Effector memory CD4-positive, alpha-beta T cell (primary cell): ENCODE measurements at regions not wholly inside any gene's neighbourhood (a gene's known extent, or its start where the extent isn't known, plus 50 kb on each side); places are given as distances from the start of the nearest gene placed in this dataset.
"Not testable (repeated sequence)": the region's sequence is repeated elsewhere in the genome, so short reads cannot be mapped to it uniquely, and the experiment has no call there.

Experiments
- DNase-seq, 3 donors: peaks; one replicate each; pipeline ENCODE4 v3.0.0-alpha.2; 2020
- H3K27ac ChIP-seq: 2 replicates; pipeline ENCODE4 v1.7.0; 2013; ENCODE audit warnings: mild to moderate bottlenecking, low read length, moderate library complexity; ENCODE audit not compliant: insufficient read depth, poor library complexity, severe bottlenecking
- H3K27me3 ChIP-seq: replicated peaks from 2 replicates; pipeline ENCODE4 v1.7.0; 2013; ENCODE audit warnings: mild to moderate bottlenecking, low read length; ENCODE audit not compliant: insufficient read depth, control insufficient read depth, poor library complexity, severe bottlenecking
- H3K36me3 ChIP-seq: 2 replicates; pipeline ENCODE4 v1.7.0; 2013; ENCODE audit warnings: mild to moderate bottlenecking, low read length, moderate library complexity; ENCODE audit not compliant: control insufficient read depth, insufficient read depth
- H3K4me1 ChIP-seq: 2 replicates; pipeline ENCODE4 v1.7.0; 2013; ENCODE audit warnings: low read length, mild to moderate bottlenecking; ENCODE audit not compliant: control insufficient read depth, insufficient read depth, poor library complexity, severe bottlenecking
- H3K4me3 ChIP-seq: 2 replicates; pipeline ENCODE4 v1.7.0; 2013; ENCODE audit warnings: low read length, low read depth, mild to moderate bottlenecking; ENCODE audit not compliant: insufficient read depth, poor library complexity, severe bottlenecking
- H3K9me3 ChIP-seq: 2 replicates; pipeline ENCODE4 v1.7.0; 2013; ENCODE audit warnings: mild to moderate bottlenecking, low read length, moderate library complexity; ENCODE audit not compliant: control insufficient read depth

DNA sequence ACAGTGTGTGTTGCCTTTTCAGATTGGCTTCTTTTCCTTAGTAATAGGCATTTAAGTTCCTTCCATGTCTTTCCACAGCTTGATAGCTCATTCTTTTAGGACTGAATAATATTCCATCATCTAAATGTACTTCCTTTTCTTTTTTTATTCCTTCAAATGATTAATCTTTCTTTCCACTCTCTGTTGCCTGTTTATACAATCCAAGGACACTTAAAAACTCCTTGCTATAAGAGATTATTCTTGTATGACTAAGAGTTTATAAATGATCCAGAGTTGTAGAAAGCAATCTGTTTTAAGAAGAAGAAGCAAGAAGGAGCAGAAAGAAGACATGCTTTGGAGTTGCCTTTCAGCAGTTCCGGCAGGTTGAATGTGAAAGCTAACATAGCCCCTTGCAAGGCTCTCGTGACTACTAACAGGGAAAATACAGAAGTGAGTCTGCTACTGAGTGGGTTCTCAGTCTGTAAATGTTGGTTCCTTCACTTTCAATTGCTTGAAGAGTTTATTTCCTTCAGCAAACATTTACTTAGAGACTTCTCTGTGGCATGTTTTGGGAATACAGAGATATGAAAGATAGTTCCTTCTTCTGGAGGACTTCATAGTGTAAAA is 123.0 kb downstream of the PMAIP1 start:
- no peaks in the 10 kb centered on the region for H3K27me3 ChIP-seq
- H3K36me3 ChIP-seq: no peaks in the 10 kb centered on the region
- no peak for DNase-seq
- no peak overlapping the region for H3K27ac ChIP-seq
- no peaks in the 10 kb centered on the region for H3K4me1 ChIP-seq
- H3K4me3 ChIP-seq: no peak overlapping the region
- H3K9me3 ChIP-seq: no peaks in the 10 kb centered on the region

DNA sequence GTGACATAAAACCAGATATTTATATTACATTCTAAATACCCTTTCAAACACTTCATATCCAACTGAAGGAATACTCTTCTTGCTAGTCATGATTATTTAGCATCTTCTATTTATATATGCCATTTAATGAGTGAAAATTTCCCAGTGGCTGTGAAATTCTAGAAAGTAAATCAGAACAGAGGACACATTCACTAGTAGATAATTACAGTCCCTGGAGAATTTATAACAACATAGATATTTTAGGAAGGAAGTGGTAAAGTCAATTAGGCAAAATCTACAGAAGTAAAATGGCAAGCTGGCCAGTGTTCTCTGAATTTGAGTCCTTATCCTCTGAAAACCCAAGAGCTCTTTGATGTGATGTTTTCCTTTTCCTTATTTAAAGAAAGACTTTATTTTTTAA is 121.8 kb downstream of the PMAIP1 start:
- Histone ChIP-seq H3K36me3 (no peaks in the 10 kb centered on the region), H3K4me3 (no peak overlapping the region), H3K27ac (no peak overlapping the region), H3K27me3 (no peaks in the 10 kb centered on the region), H3K9me3 (no peaks in the 10 kb centered on the region), H3K4me1 (no peaks in the 10 kb centered on the region)
- no peak for DNase-seq

DNA sequence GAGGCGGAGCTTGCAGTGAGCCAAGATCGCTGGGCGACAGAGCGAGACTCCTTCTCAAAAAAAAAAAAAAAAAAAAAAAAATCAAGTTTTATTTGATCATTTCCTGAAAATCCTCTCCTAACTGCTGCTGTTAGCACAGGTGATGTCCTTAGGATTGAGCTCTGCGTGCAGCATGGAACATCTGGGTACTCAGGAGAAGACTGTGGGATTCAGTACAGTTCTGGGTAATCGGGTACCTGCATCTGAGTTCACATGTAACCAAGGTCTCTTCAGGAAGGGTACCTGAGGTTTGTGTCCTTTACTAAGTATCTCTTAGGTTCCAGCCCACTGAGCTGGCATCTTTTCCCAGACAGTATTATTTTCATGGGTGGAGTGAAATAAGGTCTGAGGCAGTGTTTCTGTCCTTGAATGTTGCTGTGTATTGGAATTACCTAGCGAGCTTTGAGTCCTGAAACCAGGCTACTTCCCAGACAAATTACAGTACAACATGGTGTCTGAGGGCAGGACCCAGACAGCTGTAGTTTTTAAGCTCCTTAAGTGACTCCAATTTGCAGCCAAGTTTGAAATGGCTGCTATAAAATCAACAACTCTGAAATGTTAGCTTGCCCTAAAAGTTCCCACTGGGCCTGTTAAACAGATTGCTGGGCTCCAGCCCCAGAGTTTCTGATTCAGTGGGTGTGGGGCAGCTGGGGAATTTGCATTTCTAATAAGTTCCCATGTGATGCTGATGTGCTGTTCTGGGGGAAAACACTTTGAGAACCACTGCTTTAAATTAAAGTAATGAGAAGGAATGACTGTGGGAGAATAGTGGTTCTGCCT is 120.5 kb downstream of the PMAIP1 start:
- Histone ChIP-seq H3K27ac (no peak overlapping the region), H3K36me3 (no peaks in the 10 kb centered on the region), H3K9me3 (no peaks in the 10 kb centered on the region), H3K27me3 (no peaks in the 10 kb centered on the region), H3K4me3 (no peak overlapping the region), H3K4me1 (no peaks in the 10 kb centered on the region)
- no peak for DNase-seq

DNA sequence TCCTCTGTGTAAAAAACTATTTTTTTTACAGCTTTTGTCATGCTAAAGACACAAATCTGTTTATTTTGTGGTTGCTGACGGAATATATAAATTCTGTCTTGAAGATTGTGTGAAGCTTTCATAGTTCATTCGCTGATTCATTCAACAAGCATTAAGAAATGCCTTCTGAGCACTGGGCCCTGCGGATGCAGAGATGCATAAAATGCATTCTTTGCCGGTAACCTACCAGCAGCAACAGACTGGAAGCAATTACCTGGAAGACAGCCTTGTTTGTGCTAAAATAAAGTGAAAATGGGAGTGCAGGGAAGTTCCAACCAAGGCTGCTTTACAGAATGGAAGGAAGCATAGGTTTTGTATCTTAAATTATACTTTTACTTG is 119.7 kb downstream of the PMAIP1 start:
- H3K27me3 ChIP-seq: no peaks in the 10 kb centered on the region
- no peak overlapping the region for H3K4me3 ChIP-seq
- no peaks in the 10 kb centered on the region for H3K9me3 ChIP-seq
- DNase-seq: no peak
- no peak overlapping the region for H3K27ac ChIP-seq
- H3K4me1 ChIP-seq: no peaks in the 10 kb centered on the region
- no peaks in the 10 kb centered on the region for H3K36me3 ChIP-seq

DNA sequence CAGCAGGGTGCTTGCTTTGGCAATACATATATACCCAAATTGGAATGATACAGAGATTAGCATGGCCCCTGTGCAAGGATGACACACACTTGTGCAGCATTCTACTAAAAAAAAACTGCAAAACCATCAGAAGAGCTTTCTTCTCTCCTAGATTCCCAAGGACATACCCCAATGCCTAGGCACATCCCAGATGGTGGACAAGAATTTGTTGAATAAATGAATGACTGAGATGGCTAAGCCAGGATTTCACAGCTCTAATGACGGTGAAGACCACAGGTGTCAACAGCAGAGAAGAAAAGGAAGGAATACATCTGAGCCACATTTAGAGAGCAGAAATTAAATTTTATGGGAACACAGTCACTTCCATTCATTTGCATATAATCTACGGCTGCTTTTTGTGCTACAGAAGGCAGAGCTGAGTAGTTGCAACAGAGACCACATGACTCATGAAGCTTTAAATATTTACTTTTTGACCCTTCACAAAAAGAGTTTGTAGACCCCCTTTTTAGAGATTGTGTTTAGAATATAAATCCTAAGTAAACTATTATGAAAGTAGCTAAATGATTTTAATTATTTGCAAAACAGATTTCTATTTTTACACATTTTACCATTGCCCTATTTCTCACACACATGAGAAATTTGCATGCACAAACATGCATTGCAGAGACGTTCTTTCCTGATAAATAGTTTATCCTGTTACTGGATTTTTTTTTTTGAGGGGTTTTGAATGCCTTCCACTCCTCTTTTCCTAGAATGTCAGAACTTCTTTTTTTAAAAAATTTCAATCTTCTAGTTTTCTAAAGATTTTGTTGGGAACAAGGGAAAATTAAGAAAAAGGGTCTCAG is 119.0 kb downstream of the PMAIP1 start:
- Histone ChIP-seq H3K9me3 (no peaks in the 10 kb centered on the region), H3K27ac (no peak overlapping the region), H3K4me1 (no peaks in the 10 kb centered on the region), H3K36me3 (no peaks in the 10 kb centered on the region), H3K27me3 (no peaks in the 10 kb centered on the region), H3K4me3 (no peak overlapping the region)
- no peak for DNase-seq

DNA sequence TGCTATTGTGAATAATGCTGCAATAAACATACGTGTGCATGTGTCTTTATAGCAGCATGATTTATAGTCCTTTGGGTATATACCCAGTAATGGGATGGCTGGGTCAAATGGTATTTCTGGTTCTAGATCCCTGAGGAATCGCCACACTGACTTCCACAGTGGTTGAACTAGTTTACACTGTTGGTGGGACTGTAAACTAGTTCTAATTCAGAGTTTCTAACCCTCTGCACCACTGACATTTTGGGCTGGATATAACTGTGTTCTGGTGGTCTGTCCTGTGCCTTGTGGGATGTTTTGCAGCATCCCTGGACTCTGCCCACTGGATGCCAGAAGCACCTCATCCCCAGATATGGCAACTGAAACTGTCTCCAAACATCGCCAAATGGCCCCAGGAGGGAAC is 118.3 kb downstream of the PMAIP1 start:
- not testable (repeated sequence) for DNase-seq, H3K27ac ChIP-seq

DNA sequence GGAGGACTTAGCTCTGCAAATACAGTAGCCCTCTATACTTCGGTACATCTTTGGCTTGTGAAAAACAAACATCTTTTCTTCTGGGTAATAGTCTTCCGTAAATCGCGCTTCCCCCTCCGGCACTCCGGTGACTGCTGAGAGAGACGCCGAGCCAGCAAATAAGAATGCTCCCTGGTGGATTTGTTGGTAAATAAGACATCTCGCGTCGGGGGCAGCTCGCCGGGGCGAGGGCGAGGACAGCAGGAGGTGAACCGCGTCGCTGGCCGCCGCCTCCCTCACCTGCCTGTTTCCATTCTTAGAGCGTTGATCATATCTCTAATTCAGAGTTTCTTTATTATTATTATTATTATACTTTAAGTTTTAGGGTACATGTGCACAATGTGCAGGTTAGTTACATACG is 117.6 kb downstream of the PMAIP1 start:
- no peaks in the 10 kb centered on the region for H3K27me3 ChIP-seq
- H3K9me3 ChIP-seq: no peaks in the 10 kb centered on the region
- H3K4me1 ChIP-seq: no peaks in the 10 kb centered on the region
- no peak for DNase-seq
- no peak overlapping the region for H3K4me3 ChIP-seq
- H3K27ac ChIP-seq: no peak overlapping the region
- no peaks in the 10 kb centered on the region for H3K36me3 ChIP-seq

More for the DNA sequence above, 118.3 kb downstream of the PMAIP1 start:
- H3K9me3 ChIP-seq, H3K27me3 ChIP-seq, H3K4me3 ChIP-seq, H3K4me1 ChIP-seq, H3K36me3 ChIP-seq: not testable (repeated sequence)

DNA sequence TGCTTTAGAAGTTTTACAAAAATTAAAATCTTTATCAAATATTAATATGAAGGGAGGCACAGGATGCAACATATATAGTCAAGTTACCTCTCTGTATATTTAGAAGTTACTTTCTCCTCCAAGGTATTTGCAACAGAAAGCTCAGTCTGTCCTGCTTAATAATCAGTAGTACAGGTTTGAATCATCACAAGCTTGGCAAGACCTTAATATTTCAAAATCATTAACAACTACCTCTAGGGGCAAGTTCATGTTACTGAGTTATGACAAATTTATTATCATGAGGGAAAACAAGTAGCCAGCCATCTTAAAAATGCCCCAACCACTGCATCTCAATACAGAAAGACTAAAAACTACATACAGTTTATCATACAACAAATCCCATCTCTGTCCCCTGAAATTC is 116.0 kb downstream of the PMAIP1 start:
- H3K36me3 ChIP-seq, H3K4me3 ChIP-seq, H3K27me3 ChIP-seq, H3K9me3 ChIP-seq, H3K4me1 ChIP-seq, H3K27ac ChIP-seq, DNase-seq: not testable (repeated sequence)

DNA sequence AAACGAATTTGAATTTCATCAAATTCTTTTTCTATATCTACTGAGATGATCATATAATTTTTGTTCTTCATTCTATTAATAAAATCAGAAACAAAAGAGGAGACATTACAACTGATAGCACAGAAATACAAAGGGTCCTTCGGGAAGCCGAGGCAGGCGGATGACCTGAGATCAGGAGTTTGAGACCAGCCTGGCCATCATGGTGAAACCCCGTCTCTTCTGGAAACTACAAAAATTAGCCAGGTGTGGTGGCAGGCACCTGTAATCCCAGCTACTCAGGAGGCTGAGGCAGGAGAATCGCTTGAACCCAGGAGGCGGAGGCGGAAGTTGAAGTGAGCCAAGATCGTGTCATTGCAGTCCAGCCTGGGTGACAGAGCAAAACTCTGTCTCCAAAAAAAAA is 113.4 kb downstream of the PMAIP1 start:
- H3K4me3 ChIP-seq, H3K36me3 ChIP-seq, H3K4me1 ChIP-seq, H3K9me3 ChIP-seq, H3K27me3 ChIP-seq, H3K27ac ChIP-seq, DNase-seq: not testable (repeated sequence)

DNA sequence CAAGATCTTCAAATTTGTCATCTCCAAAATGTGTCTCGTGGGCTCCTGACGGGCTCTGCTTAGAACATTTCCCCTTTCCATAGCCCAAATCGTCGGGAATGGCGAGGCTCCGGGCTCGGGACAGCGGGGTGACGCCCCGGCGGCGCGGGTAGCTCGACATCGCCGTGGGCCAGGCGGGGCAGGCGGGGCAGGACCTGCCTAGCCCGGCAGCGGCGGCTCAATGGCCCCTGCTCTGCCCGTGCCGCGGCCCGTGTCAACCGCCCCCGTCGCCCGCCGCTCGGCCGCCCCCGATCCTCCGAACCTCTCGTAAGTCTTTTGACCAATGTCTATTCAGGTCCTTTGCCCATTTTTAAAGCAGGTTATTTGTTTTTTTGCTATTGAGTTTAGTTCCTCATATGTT is 111.2 kb downstream of the PMAIP1 start:
- DNase-seq: no peak
- H3K4me1 ChIP-seq: no peaks in the 10 kb centered on the region
- no peak overlapping the region for H3K27ac ChIP-seq
- H3K9me3 ChIP-seq: no peaks in the 10 kb centered on the region
- no peaks in the 10 kb centered on the region for H3K36me3 ChIP-seq
- no peak overlapping the region for H3K4me3 ChIP-seq
- no peaks in the 10 kb centered on the region for H3K27me3 ChIP-seq
